NCI-H2196 treated with DMSO at 0.1 percent for 48 hours (cell line): ENCODE measurements at regions not wholly inside any gene's neighbourhood (a gene's known extent, or its start where the extent isn't known, plus 50 kb on each side); places are given as distances from the start of the nearest gene placed in this dataset.
"Not testable (repeated sequence)": the region's sequence is repeated elsewhere in the genome, so short reads cannot be mapped to it uniquely, and the experiment has no call there.

ENCODE experiments used
- DNase-seq: peaks from one replicate; lab custom pipeline; 2025; ENCODE audit not compliant: unreplicated experiment; lab: John Stamatoyannopoulos, UW

DNA sequence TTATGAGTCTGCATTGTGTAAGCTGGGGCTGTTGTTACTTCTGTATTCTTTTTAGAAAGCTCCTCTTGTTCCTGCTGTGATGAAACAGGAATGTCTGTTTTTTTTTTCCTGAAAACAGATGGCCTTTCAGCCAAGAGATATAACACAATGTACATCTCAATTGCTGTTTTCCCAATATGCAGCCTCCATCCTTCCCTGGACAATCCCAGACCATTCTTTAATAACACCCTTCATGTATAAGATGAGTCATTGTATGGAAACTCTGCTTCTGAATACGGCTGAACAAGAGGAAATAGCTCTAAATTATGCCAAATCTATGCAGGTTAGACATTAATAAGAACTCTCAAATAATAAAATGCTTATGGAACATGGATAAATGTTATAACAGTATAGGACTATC lies 60.2 kb upstream of the LRRC4C start:
- no peak for DNase-seq

GRCh38 chr11:41522391-41522790 lies 62.9 kb upstream of the LRRC4C start:
- no peak for DNase-seq

DNA sequence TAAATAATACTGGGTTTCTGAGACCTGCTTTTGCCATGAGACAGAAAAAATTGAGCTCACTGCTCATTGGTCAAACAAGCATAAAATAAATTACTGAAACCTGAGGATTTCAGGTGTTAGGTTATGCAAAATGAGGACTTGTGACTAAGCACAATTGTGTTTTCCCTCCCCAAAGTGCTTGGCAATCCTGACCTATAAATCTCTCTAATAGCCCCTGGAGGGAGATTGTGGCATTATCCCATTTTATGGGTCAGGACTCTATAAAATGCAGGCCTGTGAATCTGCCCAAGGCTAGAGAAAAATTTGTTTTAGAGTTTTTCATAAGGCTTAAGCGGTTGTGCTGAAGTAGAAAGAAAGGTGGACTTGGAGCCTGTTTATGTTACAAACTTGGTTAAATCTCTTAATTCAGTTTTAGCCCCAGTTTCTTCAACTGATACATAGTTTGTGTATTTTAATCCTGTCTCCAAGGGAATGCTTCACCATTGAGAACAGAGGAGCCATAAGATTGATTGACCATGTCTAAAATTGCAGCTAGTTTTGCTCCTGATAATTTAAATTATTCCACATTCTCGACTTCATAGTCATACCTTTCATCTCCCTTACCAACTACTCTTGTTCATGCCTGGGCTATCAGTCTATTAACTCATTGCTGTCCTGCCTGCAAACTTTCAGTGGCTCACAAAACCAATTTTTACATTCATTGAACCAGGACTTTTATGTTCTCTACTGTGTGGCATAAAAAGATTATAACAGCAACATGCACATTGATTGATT lies 63.6 kb upstream of the LRRC4C start:
- DNase-seq, result no peak

- no peak for DNase-seq
These were observed 68.1 kb upstream of the LRRC4C start for GRCh38 chr11:41527530-41527929.

GRCh38 chr11:41532413-41532812 lies 73.0 kb upstream of the LRRC4C start:
- DNase-seq, result no peak

DNA sequence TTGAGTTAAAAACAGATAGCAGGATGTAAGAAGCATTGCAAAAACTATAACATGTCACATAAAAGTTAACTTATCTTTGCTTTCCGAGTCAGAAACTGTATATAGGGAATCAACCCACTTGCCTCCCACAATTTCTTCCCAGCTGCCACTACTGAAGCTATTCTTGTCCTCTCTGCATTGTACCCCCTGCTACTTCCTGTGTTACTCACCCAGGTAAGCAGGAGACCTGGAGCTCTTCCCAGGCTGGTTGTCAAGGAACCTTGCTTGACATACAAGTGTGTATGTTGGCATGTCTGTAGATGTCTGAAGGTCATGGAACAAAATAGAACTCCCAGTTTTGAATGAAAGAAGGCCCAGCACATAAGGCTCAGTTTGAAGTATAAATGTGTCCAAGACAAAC lies 74.3 kb upstream of the LRRC4C start:
- DNase-seq, result no peak

DNA sequence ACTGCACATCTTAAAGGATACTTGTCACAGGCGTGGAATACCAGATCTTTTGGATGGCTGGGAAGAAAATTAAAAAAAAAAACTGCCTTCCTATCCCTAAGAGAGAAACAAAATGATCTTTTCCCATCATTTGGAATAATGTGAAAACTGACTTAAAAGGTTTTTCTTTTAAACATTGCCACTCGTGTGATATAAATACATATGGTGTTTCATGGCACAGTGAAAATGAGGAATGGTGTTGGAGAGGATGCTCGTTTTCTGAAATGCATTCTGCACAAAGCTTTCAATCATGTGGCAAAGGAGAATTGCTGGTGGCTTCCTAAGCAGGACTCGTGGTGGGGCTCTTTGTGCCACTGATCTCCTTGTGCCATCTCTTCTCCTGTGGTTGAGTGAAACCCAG lies 74.9 kb upstream of the LRRC4C start:
- DNase-seq, result no peak

GRCh38 chr11:41534861-41535260 lies 75.4 kb upstream of the LRRC4C start:
- DNase-seq, result no peak

- no peak for DNase-seq
These were observed 76.6 kb upstream of the LRRC4C start for GRCh38 chr11:41536021-41536568.

GRCh38 chr11:41544902-41545301 lies 85.5 kb upstream of the LRRC4C start:
- not testable (repeated sequence) for DNase-seq

DNA sequence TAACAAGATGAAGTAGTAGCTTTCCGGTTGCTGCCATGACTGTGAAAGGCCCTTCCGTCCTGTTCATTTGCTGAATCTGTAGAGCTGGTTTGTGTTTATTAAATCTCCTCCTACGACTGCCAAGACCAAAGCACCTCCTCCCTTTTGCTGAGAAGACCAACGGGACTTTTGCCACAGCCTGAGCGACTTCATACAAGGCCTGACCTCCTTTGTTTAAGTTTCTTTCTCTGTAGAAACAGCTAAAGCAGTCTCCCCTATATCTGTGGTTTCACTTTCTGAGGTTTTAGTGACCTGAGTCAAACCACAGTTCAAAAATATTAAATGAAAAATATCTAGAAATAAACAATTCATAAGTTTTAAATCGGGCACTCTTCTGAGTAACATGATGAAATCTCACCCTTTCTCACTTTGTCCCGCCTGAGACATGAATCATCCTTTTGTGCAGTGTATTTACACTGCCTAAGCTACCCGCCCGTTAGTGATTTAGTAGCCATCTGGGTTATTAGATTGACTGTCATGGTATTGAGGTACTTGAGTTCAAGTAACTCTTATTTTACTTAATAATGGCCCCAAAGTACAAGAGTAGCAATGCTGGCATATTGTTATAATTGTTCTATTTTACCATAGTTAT lies 119.1 kb upstream of the LRRC4C start:
- no peak for DNase-seq

- DNase-seq, result no peak
These were observed 120.1 kb upstream of the LRRC4C start for GRCh38 chr11:41579546-41579945.

DNA sequence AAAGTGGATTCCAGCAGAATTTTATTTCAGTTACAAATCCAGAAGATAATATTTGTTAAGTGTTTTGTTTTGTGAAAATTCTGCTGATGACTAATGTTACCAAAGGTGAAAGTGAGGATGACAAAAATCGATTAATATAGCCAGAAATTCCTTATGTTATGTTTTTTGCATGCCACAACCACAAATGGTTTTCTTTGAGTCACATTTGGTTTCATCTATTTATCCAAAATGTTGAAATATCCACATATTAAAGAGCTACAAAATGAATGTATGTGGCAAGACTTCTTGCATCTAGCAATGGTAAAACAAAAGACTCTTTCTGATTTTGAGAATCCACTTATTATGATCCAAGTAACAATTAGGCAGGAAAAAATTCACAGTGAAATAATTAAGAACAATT lies 150.1 kb upstream of the LRRC4C start:
- no peak for DNase-seq

- DNase-seq, result no peak
These were observed 153.0 kb upstream of the LRRC4C start for GRCh38 chr11:41612415-41612814.

- no peak for DNase-seq
These were observed 153.9 kb upstream of the LRRC4C start for GRCh38 chr11:41613326-41613725.

DNA sequence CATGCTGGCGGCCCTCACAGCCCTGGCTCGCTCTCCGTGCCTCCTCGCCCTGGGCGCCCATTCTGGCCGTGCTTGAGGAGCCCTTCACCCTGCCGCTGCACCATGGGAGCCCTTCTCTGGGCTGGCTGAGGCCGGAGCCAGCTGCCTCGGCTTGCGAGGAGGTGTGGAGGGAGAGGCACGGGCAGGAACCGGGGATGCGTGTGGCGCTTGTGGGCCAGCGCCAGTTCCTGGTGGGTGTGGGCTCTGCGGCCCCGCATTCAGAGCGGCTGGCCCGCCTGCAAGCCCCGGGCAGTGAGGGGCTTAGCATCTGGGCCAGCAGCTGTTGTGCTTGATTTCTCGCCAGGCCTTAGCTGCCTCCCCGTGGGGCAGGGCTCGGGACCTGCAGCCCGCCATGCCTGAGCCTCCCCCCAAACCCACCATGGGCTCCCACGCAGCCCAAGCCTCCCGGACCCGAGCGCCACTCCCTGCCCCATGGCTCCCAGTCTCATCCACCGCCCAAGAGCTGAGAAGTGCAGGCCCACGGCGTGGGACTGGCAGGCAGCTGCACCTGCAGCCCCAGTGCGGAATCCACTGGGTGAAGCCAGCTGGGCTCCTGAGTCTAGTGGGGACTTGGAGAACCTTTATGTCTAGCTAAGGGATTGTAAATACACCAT lies 163.4 kb upstream of the LRRC4C start:
- no peak for DNase-seq

DNA sequence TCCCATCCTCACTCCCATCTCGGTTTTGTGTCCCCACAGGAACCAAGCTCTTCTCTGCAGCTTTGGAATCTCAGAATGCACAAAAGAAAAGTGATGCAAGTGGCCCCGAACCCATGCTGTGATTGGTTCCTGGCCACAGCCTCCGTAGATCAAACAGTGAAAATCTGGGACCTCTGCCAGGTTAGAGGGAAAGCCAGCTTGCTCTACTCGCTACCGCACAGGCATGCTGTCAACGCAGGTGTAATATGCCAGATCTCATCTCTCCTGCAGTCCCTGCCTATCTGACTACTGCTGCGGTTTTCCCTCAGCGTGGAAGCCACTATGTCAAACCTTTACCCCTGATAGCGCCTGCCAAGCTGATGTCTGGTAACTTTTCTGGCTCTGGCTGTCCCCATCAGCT lies 200.5 kb upstream of the LRRC4C start:
- DNase-seq, result no peak

DNA sequence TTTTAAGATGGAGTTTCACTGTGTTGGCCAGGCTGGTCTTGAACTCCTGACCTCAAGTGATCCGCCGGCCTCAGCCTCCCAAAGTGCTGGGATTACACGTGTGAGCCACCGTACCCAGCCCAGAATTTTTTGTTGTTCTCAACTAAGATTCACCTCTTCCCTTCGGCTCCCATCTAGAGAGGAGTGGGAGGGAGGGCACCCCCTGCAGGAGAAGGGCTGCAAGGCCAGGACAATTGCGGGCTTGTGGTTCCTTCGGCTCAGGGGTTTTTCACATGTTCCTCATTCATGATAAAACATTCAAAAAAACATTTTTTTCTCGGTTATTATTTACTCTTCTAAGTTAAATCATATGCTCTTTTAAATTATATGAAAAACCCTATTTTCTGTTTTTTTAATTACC lies 201.1 kb upstream of the LRRC4C start:
- no peak for DNase-seq

DNA sequence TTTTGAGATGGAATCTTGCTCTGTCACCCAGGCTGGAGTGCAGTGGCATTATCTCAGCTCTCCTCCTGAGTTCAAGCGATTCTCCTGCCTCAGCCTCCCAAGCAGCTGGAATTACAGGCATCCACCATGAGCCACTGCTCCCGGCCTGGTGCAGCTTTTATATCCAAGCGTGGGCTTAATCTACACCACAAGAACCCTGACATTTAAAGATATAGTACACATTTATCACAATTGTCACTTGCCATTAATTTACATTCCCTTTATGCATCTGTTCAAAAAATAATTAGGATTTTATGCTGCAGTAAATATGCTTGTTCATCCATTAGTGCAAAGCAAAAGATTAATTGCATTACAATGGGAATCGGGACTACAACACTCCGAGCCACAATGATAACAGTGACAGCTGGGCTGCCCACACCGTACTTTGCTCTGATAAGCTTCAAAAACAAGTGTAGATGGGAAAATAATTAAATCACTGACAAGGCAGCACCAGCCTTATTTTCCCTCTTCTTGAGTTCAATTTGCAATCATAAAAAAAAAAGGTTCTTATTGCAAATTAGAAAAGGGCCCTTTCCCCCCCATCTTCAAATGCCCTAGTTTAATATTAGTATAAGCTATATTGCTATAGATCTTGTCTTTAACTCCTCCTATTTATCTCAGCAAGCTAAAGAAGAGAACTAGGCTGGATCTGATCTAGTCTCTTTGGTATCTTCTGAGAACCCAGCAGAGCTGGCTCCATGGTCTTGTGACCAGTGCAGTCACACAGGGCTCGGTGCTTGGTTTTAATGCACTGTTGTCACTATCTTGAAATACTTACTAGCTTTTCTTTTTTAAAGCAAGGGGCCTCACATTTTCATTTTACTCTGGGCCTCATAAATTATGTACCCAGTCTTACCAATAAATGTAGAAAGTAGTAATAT lies 206.2 kb upstream of the LRRC4C start:
- no peak for DNase-seq

- no peak for DNase-seq
These were observed 207.7 kb upstream of the LRRC4C start for GRCh38 chr11:41666951-41667653.
